ENCODE measurements at regions not wholly inside any gene's neighbourhood (a gene's known extent, or its start where the extent isn't known, plus 50 kb on each side); places are given as distances from the start of the nearest gene placed in this dataset.

DNA sequence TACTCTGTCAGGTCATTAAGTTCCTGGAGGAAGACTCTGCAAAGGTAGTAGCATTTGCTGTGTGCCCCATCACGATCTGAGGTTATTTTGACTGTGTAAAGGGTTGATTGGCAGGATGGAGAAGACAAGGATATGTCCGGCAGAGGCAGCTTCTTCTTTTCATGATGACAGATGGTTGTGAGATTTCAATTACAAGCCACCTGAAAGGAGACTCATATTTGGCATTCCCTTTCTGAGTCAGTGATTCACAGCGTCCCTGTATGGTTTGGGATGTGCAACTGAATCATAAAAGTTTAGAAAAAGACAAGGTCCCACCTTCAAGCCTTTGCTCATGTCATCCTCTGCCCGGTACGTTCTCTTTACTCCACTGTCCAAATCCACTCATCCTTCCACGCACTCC lies 113.4 kb downstream of the MTNR1B start:
- H3K4me3 Mint-ChIP-seq (ENCODE audit: unreplicated experiment): no peak overlapping the region
- H3K4me1 Mint-ChIP-seq (ENCODE audit: insufficient read depth, unreplicated experiment): no peaks in the 10 kb centered on the region
- no TSS peak for BruUV-seq (replicated peaks)
- H3K36me3 Mint-ChIP-seq (ENCODE audit: insufficient read depth, unreplicated experiment): no peaks in the 10 kb centered on the region
- ChIA-PET CTCF (no interaction called here), POLR2A (interaction anchor here (0.5 kb wide), 1 partner anchor 637 kb away, joined by 4 read pairs; no protein-coding TSS in a partner anchor)
- no peaks in the 10 kb centered on the region for H3K27me3 Mint-ChIP-seq (ENCODE audit: insufficient read depth, unreplicated experiment)
- no peaks in the 10 kb centered on the region for H3K9me3 Mint-ChIP-seq (ENCODE audit: unreplicated experiment)
- no peak for DNase-seq (ENCODE audit: unreplicated experiment)
- TF ChIP-seq, protein P1, sequence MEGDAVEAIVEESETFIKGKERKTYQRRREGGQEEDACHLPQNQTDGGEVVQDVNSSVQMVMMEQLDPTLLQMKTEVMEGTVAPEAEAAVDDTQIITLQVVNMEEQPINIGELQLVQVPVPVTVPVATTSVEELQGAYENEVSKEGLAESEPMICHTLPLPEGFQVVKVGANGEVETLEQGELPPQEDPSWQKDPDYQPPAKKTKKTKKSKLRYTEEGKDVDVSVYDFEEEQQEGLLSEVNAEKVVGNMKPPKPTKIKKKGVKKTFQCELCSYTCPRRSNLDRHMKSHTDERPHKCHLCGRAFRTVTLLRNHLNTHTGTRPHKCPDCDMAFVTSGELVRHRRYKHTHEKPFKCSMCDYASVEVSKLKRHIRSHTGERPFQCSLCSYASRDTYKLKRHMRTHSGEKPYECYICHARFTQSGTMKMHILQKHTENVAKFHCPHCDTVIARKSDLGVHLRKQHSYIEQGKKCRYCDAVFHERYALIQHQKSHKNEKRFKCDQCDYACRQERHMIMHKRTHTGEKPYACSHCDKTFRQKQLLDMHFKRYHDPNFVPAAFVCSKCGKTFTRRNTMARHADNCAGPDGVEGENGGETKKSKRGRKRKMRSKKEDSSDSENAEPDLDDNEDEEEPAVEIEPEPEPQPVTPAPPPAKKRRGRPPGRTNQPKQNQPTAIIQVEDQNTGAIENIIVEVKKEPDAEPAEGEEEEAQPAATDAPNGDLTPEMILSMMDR (IDR thresholded peaks at IDR 0.05; ENCODE audit: unreplicated experiment): no peak
- intact Hi-C loops (cut with micrococcal nuclease): no loop called here
- no peak overlapping the region for H3K27ac Mint-ChIP-seq (ENCODE audit: low read depth, unreplicated experiment)

DNA sequence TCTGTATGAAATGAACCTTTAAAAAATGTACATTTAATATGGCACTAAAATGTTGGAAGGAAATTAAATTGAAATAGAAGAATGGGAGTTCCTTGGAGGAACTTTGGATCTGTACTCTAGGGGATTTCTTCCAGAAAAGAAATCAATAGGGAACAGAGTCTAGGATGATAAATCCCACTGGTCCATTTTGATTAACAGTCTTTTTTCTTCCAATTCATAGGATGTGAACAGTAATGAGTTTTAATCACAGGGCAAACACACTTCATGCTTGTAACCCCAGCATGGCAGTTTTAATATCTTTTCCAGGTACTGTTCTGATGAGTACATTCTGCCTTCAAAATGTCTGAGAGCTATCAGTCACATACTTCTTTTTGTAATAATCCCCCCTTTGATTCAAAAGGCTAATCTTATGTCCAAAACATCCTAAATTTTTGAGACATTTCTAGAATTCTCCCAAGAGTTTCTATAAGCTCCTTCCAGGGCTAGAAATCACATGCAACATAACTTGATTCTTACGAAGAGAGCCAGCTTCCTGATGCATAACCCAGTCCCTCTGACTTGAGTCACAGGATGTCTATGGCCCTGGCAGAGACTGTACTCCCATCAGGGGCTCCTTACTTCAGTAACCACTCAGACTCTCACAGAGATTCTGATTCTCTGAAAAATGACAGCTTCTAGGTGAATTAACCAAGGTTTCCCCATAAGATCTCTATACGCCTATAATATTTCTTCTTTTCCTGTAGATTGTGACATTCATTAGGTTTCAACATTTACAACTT lies 112.9 kb downstream of the SLC36A4 start:
- no peak for DNase-seq (ENCODE audit: unreplicated experiment)
- intact Hi-C loops (cut with micrococcal nuclease): no loop called here
- no TSS peak for BruUV-seq (replicated peaks)
- ChIA-PET CTCF (interaction anchor here (0.7 to 1.1 kb wide), 3 partner anchors 12 to 19 kb away, joined by 3 to 4 read pairs (median 3); no protein-coding TSS in a partner anchor), POLR2A (interaction anchor here (1.2 kb wide), 1 partner anchor 30 kb away, joined by 7 read pairs; no protein-coding TSS in a partner anchor)
- no peaks in the 10 kb centered on the region for H3K36me3 Mint-ChIP-seq (ENCODE audit: insufficient read depth, unreplicated experiment)
- H3K4me1 Mint-ChIP-seq (ENCODE audit: insufficient read depth, unreplicated experiment): no peaks in the 10 kb centered on the region
- no peaks in the 10 kb centered on the region for H3K27me3 Mint-ChIP-seq (ENCODE audit: insufficient read depth, unreplicated experiment)
- TF ChIP-seq, protein P1 (IDR thresholded peaks at IDR 0.05; ENCODE audit: unreplicated experiment): no peak
- no peaks in the 10 kb centered on the region for H3K9me3 Mint-ChIP-seq (ENCODE audit: unreplicated experiment)
- H3K27ac Mint-ChIP-seq (ENCODE audit: low read depth, unreplicated experiment): no peak overlapping the region
- no peak overlapping the region for H3K4me3 Mint-ChIP-seq (ENCODE audit: unreplicated experiment)

DNA sequence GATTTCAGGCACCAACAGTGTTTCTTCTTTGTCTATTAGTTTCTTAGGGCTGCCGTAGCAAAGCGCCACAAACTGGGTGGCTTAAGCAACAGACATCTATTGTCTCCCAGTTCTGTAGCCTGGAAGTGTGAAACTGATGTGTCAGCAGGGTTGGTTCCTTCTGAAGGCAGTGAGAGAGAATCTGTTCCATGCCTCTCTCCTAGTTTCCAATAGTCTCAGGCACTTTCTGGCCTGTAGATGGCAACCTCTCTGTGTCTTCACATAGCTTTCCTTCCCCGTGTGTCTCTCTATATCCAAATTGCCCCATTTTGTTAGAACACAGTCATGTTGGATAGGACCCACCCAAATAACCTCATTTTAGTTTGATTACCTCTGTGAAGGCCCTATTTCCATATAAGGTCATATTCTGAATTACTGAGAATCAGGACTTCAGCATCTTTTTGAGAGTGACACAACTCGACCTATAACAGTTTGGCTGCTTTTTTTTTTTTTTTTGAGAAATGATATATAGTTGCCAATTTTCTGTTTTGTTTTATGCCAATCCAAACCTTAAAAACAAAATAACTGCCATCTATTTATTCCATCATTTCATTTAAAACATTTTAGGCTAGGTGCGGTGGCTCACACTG lies 108.2 kb downstream of the SLC36A4 start:
- ChIA-PET CTCF (interaction anchor here (0.5 to 2.8 kb wide), 20 partner anchors 10 to 479 kb away, joined by 3 to 11 read pairs (median 3); no protein-coding TSS in a partner anchor), POLR2A (no interaction called here)
- Mint-ChIP-seq H3K27me3 (ENCODE audit: insufficient read depth, unreplicated experiment) (no peaks in the 10 kb centered on the region), H3K4me1 (ENCODE audit: insufficient read depth, unreplicated experiment) (no peaks in the 10 kb centered on the region), H3K9me3 (ENCODE audit: unreplicated experiment) (peaks cover 3% of the 10 kb centered on the region), H3K36me3 (ENCODE audit: insufficient read depth, unreplicated experiment) (no peaks in the 10 kb centered on the region), H3K4me3 (ENCODE audit: unreplicated experiment) (no peak overlapping the region), H3K27ac (ENCODE audit: low read depth, unreplicated experiment) (no peak overlapping the region)
- TF ChIP-seq, protein P1 (IDR thresholded peaks at IDR 0.05; ENCODE audit: unreplicated experiment): no peak
- peak; percentile 72 for DNase-seq (ENCODE audit: unreplicated experiment)
- intact Hi-C loops (cut with micrococcal nuclease): loop anchor here (1.0 kb wide), 1 partner anchor 147 kb away; no protein-coding TSS in a partner anchor
- BruUV-seq (replicated peaks): no TSS peak
